SK-N-SH (cell line): ENCODE measurements at regions not wholly inside any gene's neighbourhood (a gene's known extent, or its start where the extent isn't known, plus 50 kb on each side); places are given as distances from the start of the nearest gene placed in this dataset.

ENCODE experiments used
- CTCF ChIA-PET: fragments of 300-600, 350-600 bp; formaldehyde crosslinking; extraction: SDS; loops from one replicate; lab custom pipeline; 2021; lab: Yijun Ruan, JAX
- POLR2A ChIA-PET: fragments of 350-600 bp; sonication (Branson Sonifier 250); formaldehyde crosslinking; extraction: SDS; loops from one replicate; lab custom pipeline; 2020; ENCODE audit warnings: antibody characterized with exemption, inconsistent platforms; lab: Yijun Ruan, JAX
- DNase-seq: peaks from one replicate; pipeline ENCODE4 v3.0.0; 2012
- H2AFZ ChIP-seq: fragments of 200-600 bp; sonication (generic); 2 replicates; pipeline ENCODE4 v1.8.1; 2016; ENCODE audit warnings: antibody characterized with exemption, mild to moderate bottlenecking, low read depth
- H3F3A ChIP-seq: fragments of 200-600 bp; sonication (generic); replicated peaks from 2 replicates; pipeline ENCODE3; 2016; ENCODE audit warnings: antibody characterized with exemption, mild to moderate bottlenecking; ENCODE audit not compliant: insufficient read depth
- H3K27ac ChIP-seq, 2 experiments: fragments of 200-500 bp in 1 of 2; fragments of 200-600 bp in 1 of 2; sonication (Bioruptor generic) in 1 of 2; sonication (generic), shearing (Covaris generic) in 1 of 2; 2 replicates each; pipeline versions ENCODE4 v1.5.1 to v1.6.1; 2014 to 2016; ENCODE audit warnings: low read depth in 2 of 2, inconsistent platforms in 1 of 2, low read length in 1 of 2, mild to moderate bottlenecking in 1 of 2, mixed read lengths in 1 of 2
- H3K27me3 ChIP-seq: fragments of 200-600 bp; sonication (generic), shearing (Covaris generic); 2 replicates; pipeline ENCODE4 v1.6.1; 2016; ENCODE audit warnings: mixed run types; ENCODE audit not compliant: insufficient read depth
- H3K36me3 ChIP-seq, 2 experiments: fragments of 200-500 bp in 1 of 2; fragments of 200-600 bp in 1 of 2; sonication (Bioruptor generic) in 1 of 2; sonication (generic) in 1 of 2; replicated peaks in 1 of 2; 2 replicates each; pipeline versions ENCODE3 to v1.5.1; 2014 to 2016; ENCODE audit warnings: low read length in 1 of 2, mild to moderate bottlenecking in 1 of 2; ENCODE audit not compliant: insufficient read depth in 2 of 2, control insufficient read depth in 1 of 2
- H3K4me1 ChIP-seq, 2 experiments: fragments of 200-500 bp in 1 of 2; fragments of 200-600 bp in 1 of 2; sonication (Bioruptor generic) in 1 of 2; sonication (generic), shearing (Covaris generic) in 1 of 2; 2 replicates each; pipeline versions ENCODE4 v1.5.1 to v1.6.1; 2014 to 2016; ENCODE audit warnings: low read depth in 1 of 2, low read length in 1 of 2, mixed run types in 1 of 2; ENCODE audit not compliant: insufficient read depth in 2 of 2, control insufficient read depth in 1 of 2
- H3K4me2 ChIP-seq: fragments of 200-600 bp; sonication (generic), shearing (Covaris generic); 2 replicates; pipeline ENCODE4 v1.6.1; 2017; ENCODE audit warnings: mixed run types
- H3K4me3 ChIP-seq, 2 experiments: fragments of 200-500 bp in 1 of 2; fragments of 200-600 bp in 1 of 2; sonication (Bioruptor generic) in 1 of 2; sonication (generic), shearing (Covaris generic) in 1 of 2; 2 replicates each; pipeline versions ENCODE4 v1.5.1 to v1.8.1; 2014 to 2016; ENCODE audit warnings: low read depth in 2 of 2, inconsistent platforms in 1 of 2, low read length in 1 of 2, mild to moderate bottlenecking in 1 of 2, mixed read lengths in 1 of 2, moderate library complexity in 1 of 2
- H3K79me2 ChIP-seq: fragments of 200-600 bp; sonication (generic); 2 replicates; pipeline ENCODE4 v1.8.1; 2017; ENCODE audit warnings: mild to moderate bottlenecking; ENCODE audit not compliant: insufficient read depth
- H3K9ac ChIP-seq: fragments of 200-600 bp; sonication (generic); 2 replicates; pipeline ENCODE4 v1.6.1; 2017; ENCODE audit warnings: mixed run types
- H3K9me2 ChIP-seq: fragments of 200-600 bp; sonication (generic); 2 replicates; pipeline ENCODE4 v1.6.1; 2017; ENCODE audit warnings: mixed run types
- H3K9me3 ChIP-seq: fragments of 200-600 bp; sonication (generic); 2 replicates; pipeline ENCODE4 v1.6.1; 2017; ENCODE audit warnings: mixed run types, mild to moderate bottlenecking, moderate library complexity
- H4K20me1 ChIP-seq: fragments of 200-600 bp; sonication (generic); 2 replicates; pipeline ENCODE4 v1.6.1; 2017; ENCODE audit warnings: mild to moderate bottlenecking, mixed run types; ENCODE audit not compliant: insufficient read depth
- CHD2 ChIP-seq: fragments of 150-350 bp; IDR thresholded peaks from 2 replicates; pipeline ENCODE4 v1.6.1; 2018; ENCODE audit warnings: low read length; ENCODE audit not compliant: partially characterized antibody
- CTCF ChIP-seq: fragments of 200-600 bp; sonication (generic); IDR thresholded peaks from 2 replicates; pipeline ENCODE4 v1.6.1; 2017; ENCODE audit warnings: antibody characterized with exemption, mild to moderate bottlenecking, moderate library complexity
- EZH2phosphoT487 ChIP-seq: fragments of 200-600 bp; sonication (generic); IDR thresholded peaks from 2 replicates; pipeline ENCODE4 v1.6.1; 2017; ENCODE audit warnings: low read depth, mixed run types, mild to moderate bottlenecking, antibody characterized with exemption, moderate library complexity, borderline replicate concordance
- FOXJ3 ChIP-seq: sonication (generic); formaldehyde crosslinking; IDR thresholded peaks from 2 replicates; pipeline ENCODE4 v1.5.1; 2020; ENCODE audit warnings: mild to moderate bottlenecking, missing genetic modification reagents
- FOXM1 ChIP-seq: IDR thresholded peaks from 2 replicates; pipeline ENCODE4 v1.4.0; 2012; ENCODE audit warnings: low read depth, mild to moderate bottlenecking
- GABPA ChIP-seq: IDR thresholded peaks from 2 replicates; pipeline ENCODE4 v1.4.0; 2012; ENCODE audit warnings: low read depth, mild to moderate bottlenecking
- GATA2 ChIP-seq: sonication (generic); formaldehyde crosslinking; IDR thresholded peaks from 2 replicates; pipeline ENCODE4 v1.5.0; 2020; ENCODE audit warnings: mild to moderate bottlenecking, missing genetic modification reagents
- IRF3 ChIP-seq: fragments of 150-350 bp; IDR thresholded peaks from 2 replicates; pipeline ENCODE4 v1.6.1; 2016; ENCODE audit warnings: mild to moderate bottlenecking, low read depth, low read length
- MAX ChIP-seq: IDR thresholded peaks from 2 replicates; pipeline ENCODE4 v1.4.0; 2012; ENCODE audit warnings: low read depth
- MXI1 ChIP-seq: IDR thresholded peaks from 2 replicates; pipeline ENCODE4 v1.6.1; 2012; ENCODE audit warnings: mild to moderate bottlenecking, low read depth, low read length, improper control_type of control experiment
- NFIC ChIP-seq: IDR thresholded peaks from 2 replicates; pipeline ENCODE4 v1.4.0; 2012; ENCODE audit warnings: borderline replicate concordance
- NRF1 ChIP-seq: IDR thresholded peaks from 2 replicates; pipeline ENCODE4 v1.6.1; 2012; ENCODE audit warnings: low read depth, mild to moderate bottlenecking, low read length
- PBX3 ChIP-seq: IDR thresholded peaks from 2 replicates; pipeline ENCODE4; 2012
- SIN3A ChIP-seq: IDR thresholded peaks from 2 replicates; pipeline ENCODE4 v1.6.1; 2012; ENCODE audit warnings: low read depth, mild to moderate bottlenecking, low read length, moderate library complexity, borderline replicate concordance
- SMC3 ChIP-seq: IDR thresholded peaks from 2 replicates; pipeline ENCODE4 v1.6.1; 2012; ENCODE audit warnings: low read depth, low read length, improper control_type of control experiment
- TAF1 ChIP-seq: IDR thresholded peaks from 2 replicates; pipeline ENCODE4 v1.6.1; 2012; ENCODE audit warnings: low read depth, mild to moderate bottlenecking, low read length, moderate library complexity, borderline replicate concordance
- TCF12 ChIP-seq: IDR thresholded peaks from 2 replicates; pipeline ENCODE4 v1.4.0; 2012
- TEAD4 ChIP-seq: IDR thresholded peaks from 2 replicates; pipeline ENCODE4 v1.4.0; 2012; ENCODE audit warnings: mild to moderate bottlenecking, borderline replicate concordance; ENCODE audit not compliant: insufficient read depth
- WGBS: methylation state at CpG from one replicate; pipeline ENCODE4 v1.1.6; 2017; ENCODE audit warnings: low lambda C conversion rate; 5-methylcytosine and 5-hydroxymethylcytosine counted together

- H3K9ac ChIP-seq, result no peak overlapping the region
- H3K9me2 ChIP-seq, result no peaks in the 10 kb centered on the region
- no peak overlapping the region for H2AFZ ChIP-seq
- no peaks in the 10 kb centered on the region for H3F3A ChIP-seq
- WGBS, result 61% methylated on average over 1 of the region's 1 CpG
- ChIA-PET CTCF (interaction anchor here (1.2 to 1.3 kb wide), 3 partner anchors 37 to 128 kb away, joined by 3 to 5 read pairs (median 4); no protein-coding TSS in a partner anchor), POLR2A (no interaction called here)
- DNase-seq, result no peak
- H3K36me3 ChIP-seq, result no peaks in the 10 kb centered on the region
- H3K9me3 ChIP-seq, result no peaks in the 10 kb centered on the region
- peaks cover 0 to 8% of the 10 kb centered on the region in 2 experiments; a peak in 2 of 4 replicates for H3K4me1 ChIP-seq
- no peak overlapping the region for H3K4me2 ChIP-seq
- no peak overlapping the region for H3K4me3 ChIP-seq
- no peak overlapping the region for H3K27ac ChIP-seq
- no peaks in the 10 kb centered on the region for H3K79me2 ChIP-seq
- no peaks in the 10 kb centered on the region for H4K20me1 ChIP-seq
- no peak for TF ChIP-seq CTCF
- no peak for TF ChIP-seq GATA2 (CRISPR knock-in tag)
- TF ChIP-seq MAX, result no peak
- no peak for TF ChIP-seq IRF3
- TF ChIP-seq NFIC, result no peak
- TF ChIP-seq TCF12, result no peak
- TF ChIP-seq FOXJ3 (CRISPR knock-in tag), result no peak
- TF ChIP-seq CHD2, result no peak
- no peak for TF ChIP-seq NRF1
- no peak for TF ChIP-seq PBX3
- TF ChIP-seq GABPA, result no peak
- TF ChIP-seq SIN3A, result no peak
- TF ChIP-seq EZH2phosphoT487, result no peak
- no peak for TF ChIP-seq TAF1
- TF ChIP-seq FOXM1, result no peak
- no peak for TF ChIP-seq MXI1
- TF ChIP-seq TEAD4, result no peak
- TF ChIP-seq SMC3, result no peak
- no peaks in the 10 kb centered on the region for H3K27me3 ChIP-seq
These were observed 201.0 kb downstream of the S1PR1 start for GRCh38 chr1:101437800-101438199.
